Duodenal mucosa (tissue), 2 donors: ENCODE measurements at regions not wholly inside any gene's neighbourhood (a gene's known extent, or its start where the extent isn't known, plus 50 kb on each side); places are given as distances from the start of the nearest gene placed in this dataset.

Experiments used
- H3K27ac ChIP-seq: one replicate; pipeline ENCODE4 v1.7.0; 2013; ENCODE audit warnings: low read depth, low read length
- H3K27me3 ChIP-seq, 2 donors: one replicate each; pipeline ENCODE4 v1.7.0; 2013; ENCODE audit warnings: low read length in 2 of 2, control low read depth in 1 of 2; ENCODE audit not compliant: insufficient read depth in 2 of 2, control insufficient read depth in 1 of 2
- H3K36me3 ChIP-seq, 2 donors: one replicate each; pipeline ENCODE4 v1.7.0; 2013; ENCODE audit warnings: low read length in 2 of 2, control low read depth in 1 of 2; ENCODE audit not compliant: insufficient read depth in 2 of 2, control insufficient read depth in 1 of 2
- H3K4me1 ChIP-seq, 2 donors: one replicate each; pipeline ENCODE4 v1.7.0; 2013; ENCODE audit warnings: low read length in 2 of 2, control low read depth in 1 of 2; ENCODE audit not compliant: insufficient read depth in 2 of 2, control insufficient read depth in 1 of 2
- H3K4me3 ChIP-seq, 2 donors: one replicate each; pipeline ENCODE4 v1.7.0; 2013; ENCODE audit warnings: low read length in 2 of 2, low read depth in 1 of 2
- H3K9ac ChIP-seq, 2 donors: one replicate each; pipeline ENCODE4 v1.7.0; 2013; ENCODE audit warnings: low read length in 2 of 2, low read depth in 1 of 2
- H3K9me3 ChIP-seq, 2 donors: one replicate each; pipeline ENCODE4 v1.7.0; 2013; ENCODE audit warnings: low read length in 2 of 2, control low read depth in 1 of 2; ENCODE audit not compliant: control insufficient read depth in 1 of 2

DNA sequence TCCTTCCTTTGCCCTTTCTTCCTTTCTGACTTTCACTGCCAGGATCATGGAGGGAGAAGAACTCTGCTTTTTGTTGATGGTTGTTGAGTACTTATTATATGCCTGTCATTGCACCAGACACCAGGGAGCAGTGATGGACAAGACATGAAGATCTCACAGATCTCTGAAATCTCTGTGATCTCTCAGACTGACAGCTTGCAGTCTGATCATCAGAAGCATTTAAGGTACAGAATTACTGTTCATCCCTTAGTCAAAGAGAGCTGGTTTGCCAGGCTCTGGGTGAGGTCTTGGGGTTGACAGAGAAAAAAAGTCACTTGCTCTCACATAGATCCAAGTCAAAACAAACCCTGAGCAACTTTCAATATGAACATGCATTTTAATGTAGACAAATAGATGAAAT is 299.5 kb upstream of the FMN2 start:
- Histone ChIP-seq H3K27me3 (no peaks in the 10 kb centered on the region), H3K4me1 (no peaks in the 10 kb centered on the region), H3K4me3 (no peak overlapping the region), H3K36me3 (no peaks in the 10 kb centered on the region), H3K9me3 (no peaks in the 10 kb centered on the region), H3K9ac (no peak overlapping the region), H3K27ac (no peak overlapping the region)

DNA sequence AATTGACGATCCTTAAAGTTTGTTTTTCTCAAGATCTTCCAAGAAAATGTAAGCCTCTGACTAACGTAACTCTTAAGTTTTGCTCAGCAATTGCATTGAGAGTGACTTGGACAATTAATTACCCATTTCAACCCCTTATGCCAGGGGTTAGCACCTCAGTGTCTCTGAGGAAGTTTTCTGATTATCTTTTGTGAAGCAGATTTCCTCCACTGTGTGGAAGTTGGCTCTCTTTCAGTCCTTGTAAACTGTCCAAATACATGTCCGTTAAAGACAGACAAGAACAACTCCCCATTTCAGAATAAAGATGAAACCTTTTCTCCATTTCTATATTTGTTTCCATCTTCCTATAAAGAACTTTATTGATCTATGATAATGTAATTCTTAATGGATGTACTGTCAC is 296.4 kb upstream of the FMN2 start:
- no peak overlapping the region for H3K4me3 ChIP-seq
- H3K4me1 ChIP-seq: no peaks in the 10 kb centered on the region

DNA sequence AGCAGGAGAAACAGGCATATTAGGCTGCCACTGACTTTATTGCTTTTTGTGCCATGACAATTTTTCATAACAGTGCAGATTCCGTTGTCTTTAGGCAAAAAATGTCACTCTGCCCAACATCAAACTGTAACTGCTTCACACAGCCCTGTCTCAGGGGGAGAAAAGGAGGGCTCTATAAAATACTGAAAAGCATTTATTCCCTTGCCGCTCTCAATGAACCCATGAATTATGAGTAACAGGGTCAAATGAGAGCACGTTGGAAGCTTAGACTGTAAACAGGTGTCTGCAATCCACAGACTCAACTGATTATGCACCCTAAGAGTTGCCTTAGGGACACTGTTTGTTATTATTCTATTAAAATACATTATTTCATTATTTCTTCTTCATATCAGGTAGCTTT is 292.1 kb upstream of the FMN2 start:
- H3K4me1 ChIP-seq: no peaks in the 10 kb centered on the region
- no peaks in the 10 kb centered on the region for H3K36me3 ChIP-seq

More for the DNA sequence above, 296.4 kb upstream of the FMN2 start:
- H3K27ac ChIP-seq: no peak overlapping the region
- H3K36me3 ChIP-seq: no peaks in the 10 kb centered on the region
- no peak overlapping the region for H3K9ac ChIP-seq
- no peaks in the 10 kb centered on the region for H3K27me3 ChIP-seq
- H3K9me3 ChIP-seq: no peaks in the 10 kb centered on the region

DNA sequence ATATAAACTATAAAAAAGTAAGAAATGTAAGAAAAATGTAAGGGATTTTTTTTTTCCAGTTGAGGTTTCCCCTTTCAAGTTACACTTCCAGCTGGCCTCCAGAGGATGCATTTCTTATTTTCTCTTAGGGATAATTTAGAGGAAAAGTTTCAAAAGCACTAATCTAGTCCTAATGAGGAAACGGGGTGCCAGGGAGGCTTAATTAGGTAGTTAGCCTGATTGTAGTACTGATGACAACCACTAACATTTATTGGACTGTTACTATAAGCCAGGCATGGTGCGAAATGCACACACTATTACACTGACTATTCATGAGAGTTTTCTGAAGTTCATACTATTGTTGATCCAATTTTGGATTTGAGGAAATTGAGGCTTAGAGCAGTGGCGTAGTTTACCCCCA is 290.8 kb upstream of the FMN2 start:
- Histone ChIP-seq H3K4me1 (no peaks in the 10 kb centered on the region), H3K36me3 (no peaks in the 10 kb centered on the region), H3K4me3 (no peak overlapping the region), H3K9me3 (no peaks in the 10 kb centered on the region), H3K27ac (no peak overlapping the region), H3K9ac (no peak overlapping the region), H3K27me3 (no peaks in the 10 kb centered on the region)

More for the DNA sequence above, 292.1 kb upstream of the FMN2 start:
- Histone ChIP-seq H3K27me3 (no peaks in the 10 kb centered on the region), H3K4me3 (no peak overlapping the region), H3K27ac (no peak overlapping the region), H3K9ac (no peak overlapping the region), H3K9me3 (no peaks in the 10 kb centered on the region)

DNA sequence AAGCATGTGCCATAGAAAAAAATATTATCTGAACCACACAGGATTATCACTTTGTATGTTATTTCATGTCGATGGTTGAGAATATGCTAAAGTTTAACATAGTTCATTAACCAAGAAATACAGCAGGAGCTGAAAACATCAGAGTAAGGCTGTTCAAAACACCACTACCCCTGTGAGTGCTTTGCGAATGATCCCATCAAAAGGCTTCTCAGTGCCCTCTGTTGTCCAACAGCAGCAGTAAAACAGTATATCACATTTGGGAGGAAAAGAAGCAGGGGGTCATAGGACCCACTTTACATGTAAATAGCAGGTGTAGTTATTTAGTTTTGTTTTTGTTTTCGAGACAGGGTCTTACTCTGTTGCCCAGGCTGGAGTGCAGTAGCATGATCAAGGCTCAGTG is 289.4 kb upstream of the FMN2 start:
- Histone ChIP-seq H3K4me1 (no peaks in the 10 kb centered on the region), H3K9me3 (no peaks in the 10 kb centered on the region), H3K4me3 (no peak overlapping the region), H3K36me3 (no peaks in the 10 kb centered on the region), H3K27me3 (no peaks in the 10 kb centered on the region), H3K9ac (no peak overlapping the region), H3K27ac (no peak overlapping the region)

DNA sequence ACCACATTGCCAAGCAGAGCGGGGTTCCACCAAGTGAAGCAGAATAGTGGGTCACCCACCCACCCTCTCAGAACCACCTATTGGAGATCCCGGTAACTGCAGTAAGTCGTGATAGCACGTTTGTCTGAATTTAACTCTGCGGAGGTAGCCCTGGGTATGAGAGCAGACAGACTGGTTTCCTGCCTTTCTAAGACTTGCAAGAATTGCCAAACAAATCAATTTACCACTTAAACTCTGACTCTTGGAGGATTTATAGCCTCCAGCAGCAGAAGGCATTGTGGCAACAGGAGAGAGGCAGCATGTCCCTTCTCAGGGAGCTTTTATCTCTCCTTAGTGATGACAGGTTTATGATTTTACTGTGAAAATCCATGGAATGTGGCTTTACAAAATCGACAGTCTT is 287.9 kb upstream of the FMN2 start:
- no peak overlapping the region for H3K27ac ChIP-seq
- H3K4me1 ChIP-seq: no peaks in the 10 kb centered on the region

DNA sequence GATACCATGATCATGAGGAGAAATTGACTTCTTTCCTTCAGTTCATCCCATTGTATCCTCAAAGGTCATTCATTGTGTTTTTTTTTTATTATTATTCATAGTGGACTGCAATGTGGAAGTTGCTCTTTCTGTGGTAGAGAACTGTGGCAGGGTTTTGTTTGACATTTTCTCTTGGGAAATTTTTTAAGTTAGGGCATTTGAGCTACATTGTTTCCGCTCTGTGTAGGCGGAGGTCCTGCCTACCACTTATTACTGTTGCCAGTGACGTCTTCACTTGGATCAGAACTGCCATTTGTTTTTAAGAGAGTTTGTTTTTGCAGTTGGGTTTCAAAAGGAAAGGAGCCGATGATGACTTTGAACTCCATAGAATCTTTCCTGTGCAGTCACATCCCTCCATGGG is 287.4 kb upstream of the FMN2 start:
- no peak overlapping the region for H3K9ac ChIP-seq
- no peaks in the 10 kb centered on the region for H3K27me3 ChIP-seq
- no peaks in the 10 kb centered on the region for H3K36me3 ChIP-seq
- no peak overlapping the region for H3K27ac ChIP-seq
- no peaks in the 10 kb centered on the region for H3K4me1 ChIP-seq
- H3K4me3 ChIP-seq: no peak overlapping the region
- H3K9me3 ChIP-seq: no peaks in the 10 kb centered on the region

More for the DNA sequence above, 287.9 kb upstream of the FMN2 start:
- H3K27me3 ChIP-seq: no peaks in the 10 kb centered on the region
- H3K4me3 ChIP-seq: no peak overlapping the region
- H3K9ac ChIP-seq: no peak overlapping the region
- no peaks in the 10 kb centered on the region for H3K36me3 ChIP-seq
- H3K9me3 ChIP-seq: no peaks in the 10 kb centered on the region

DNA sequence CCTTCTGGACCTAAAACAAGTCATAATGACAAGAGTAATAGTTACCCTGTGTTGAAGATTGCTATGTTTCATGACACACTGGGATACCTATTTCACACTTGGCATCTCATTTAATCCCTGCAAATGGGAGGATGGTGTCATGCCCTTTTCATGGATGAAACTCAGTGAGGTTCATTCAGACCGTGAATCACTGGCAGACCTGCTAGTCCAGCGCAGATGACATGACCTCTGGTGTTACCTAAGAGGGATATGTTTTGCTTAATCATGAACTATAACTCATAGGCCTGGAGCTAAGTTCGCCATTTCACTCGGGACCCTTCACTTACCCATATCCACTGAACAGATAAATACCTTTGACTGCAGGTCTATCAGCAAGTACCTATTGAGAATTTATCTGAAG is 286.6 kb upstream of the FMN2 start:
- Histone ChIP-seq H3K27ac (no peak overlapping the region), H3K4me3 (no peak overlapping the region), H3K36me3 (no peaks in the 10 kb centered on the region), H3K4me1 (no peaks in the 10 kb centered on the region), H3K9me3 (no peaks in the 10 kb centered on the region), H3K9ac (no peak overlapping the region), H3K27me3 (no peaks in the 10 kb centered on the region)

DNA sequence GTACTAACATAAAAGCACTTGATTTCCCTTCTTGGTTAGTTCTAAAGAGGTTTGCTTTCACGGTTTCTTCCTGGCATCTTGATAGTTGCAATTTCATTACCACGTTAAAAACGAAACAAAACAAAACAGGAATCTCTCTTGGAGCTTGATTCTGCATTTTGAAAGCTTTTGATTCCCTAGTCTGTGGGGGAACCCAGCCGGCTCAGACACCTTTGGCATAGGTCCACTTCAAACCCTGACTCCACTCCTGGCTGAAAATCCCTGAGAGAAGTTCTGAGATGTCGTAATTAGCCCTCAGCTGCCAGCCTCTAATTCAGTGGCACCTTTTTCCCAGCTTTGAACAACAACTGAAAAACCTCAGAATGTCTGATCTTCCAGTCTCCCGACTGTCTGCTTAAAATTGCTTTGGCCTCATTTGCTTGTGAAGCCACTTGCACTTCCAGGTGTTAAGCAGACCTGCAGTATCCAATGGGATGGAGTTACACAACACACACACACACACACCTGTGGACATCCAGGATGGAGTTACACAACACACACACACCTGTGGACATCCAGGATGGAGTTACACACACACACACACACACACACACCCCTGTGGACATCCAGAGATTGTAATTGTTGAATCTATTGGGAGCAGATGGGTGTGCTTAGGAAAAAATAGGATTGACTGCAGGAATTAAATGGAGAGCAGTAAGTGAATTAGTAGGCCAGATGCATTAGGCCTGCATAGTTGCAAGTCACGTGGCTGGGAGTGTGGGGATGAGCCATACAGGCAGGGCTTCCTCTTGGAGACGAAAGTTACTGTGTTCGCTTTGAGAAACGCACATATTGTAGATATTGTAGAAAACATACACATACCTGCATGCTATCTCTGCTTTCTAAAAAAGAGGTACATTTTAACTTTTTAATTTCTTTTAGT is 285.6 kb upstream of the FMN2 start:
- H3K27me3 ChIP-seq: no peaks in the 10 kb centered on the region
- no peak overlapping the region for H3K9ac ChIP-seq
- no peak overlapping the region for H3K4me3 ChIP-seq
- H3K36me3 ChIP-seq: no peaks in the 10 kb centered on the region
- H3K9me3 ChIP-seq: no peaks in the 10 kb centered on the region
- H3K27ac ChIP-seq: no peak overlapping the region
- H3K4me1 ChIP-seq: no peaks in the 10 kb centered on the region

DNA sequence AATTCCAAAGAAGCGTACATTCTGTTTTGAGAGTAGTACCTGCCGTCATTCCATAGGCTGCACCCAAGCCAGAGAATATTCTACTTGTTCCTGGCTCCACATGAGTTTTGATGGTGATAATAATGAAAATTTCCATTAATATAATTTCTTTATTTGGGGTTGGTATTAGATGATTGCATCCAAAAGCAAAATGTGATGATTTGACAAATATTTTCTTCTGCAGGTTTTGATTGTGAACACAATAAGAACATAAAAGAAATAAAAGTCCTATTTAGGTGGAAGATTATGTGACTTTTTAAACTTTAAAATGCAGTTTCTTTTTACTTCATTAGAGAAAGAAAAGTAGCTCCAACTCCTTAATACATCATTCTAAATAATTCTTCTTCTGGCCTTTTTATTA is 284.8 kb upstream of the FMN2 start:
- H3K4me1 ChIP-seq: no peaks in the 10 kb centered on the region
- H3K4me3 ChIP-seq: no peak overlapping the region
- no peaks in the 10 kb centered on the region for H3K27me3 ChIP-seq
- H3K9ac ChIP-seq: no peak overlapping the region
- no peaks in the 10 kb centered on the region for H3K36me3 ChIP-seq
- no peak overlapping the region for H3K27ac ChIP-seq
- H3K9me3 ChIP-seq: no peaks in the 10 kb centered on the region
